Body of pancreas (tissue), 4 donors: ENCODE measurements at regions not wholly inside any gene's neighbourhood (a gene's known extent, or its start where the extent isn't known, plus 50 kb on each side); places are given as distances from the start of the nearest gene placed in this dataset.

Experiments
- ATAC-seq: fragments of 150-250 bp; one replicate; pipeline ENCODE4 v1.9.1; 2016
- DNase-seq, 4 donors: peaks; one replicate each; pipeline ENCODE4 v3.0.0-alpha.2; 2019
- H3K27ac ChIP-seq, 4 donors: fragments of 200-600 bp; sonication (generic); 1 replicate in 3 of 4; 2 replicates in 1 of 4; pipeline versions ENCODE4 v1.5.1 to v1.6.1; 2016 to 2019; ENCODE audit warnings: mild to moderate bottlenecking in 1 of 4, mixed read lengths in 1 of 4, moderate library complexity in 1 of 4
- H3K27me3 ChIP-seq, 2 donors: fragments of 200-600 bp; sonication (generic); one replicate each; pipeline ENCODE4 v1.6.0; 2016; ENCODE audit warnings: mild to moderate bottlenecking in 1 of 2
- H3K36me3 ChIP-seq, 2 donors: fragments of 200-600 bp; sonication (generic); replicated peaks in 1 of 2; 2 replicates each; pipeline ENCODE4 v1.5.1; 2016; ENCODE audit warnings: low read depth in 2 of 2; ENCODE audit not compliant: insufficient read depth in 1 of 2
- H3K4me1 ChIP-seq: fragments of 200-600 bp; sonication (generic); one replicate; pipeline ENCODE4 v1.6.0; 2016
- H3K4me3 ChIP-seq, 2 donors: fragments of 200-600 bp; sonication (generic); 1 replicate in 1 of 2; 2 replicates in 1 of 2; pipeline ENCODE4 v1.5.1; 2016 to 2019
- H3K9me3 ChIP-seq, 3 donors: fragments of 200-600 bp; sonication (generic); 1 replicate in 2 of 3; 2 replicates in 1 of 3; pipeline ENCODE4 v1.5.1; 2016
- POLR2A ChIP-seq, 3 donors: fragments of 450-650 bp; IDR thresholded peaks; one replicate each; pipeline ENCODE4 v1.6.1; 2016; ENCODE audit warnings: antibody characterized with exemption in 3 of 3, mild to moderate bottlenecking in 2 of 3
- WGBS, 2 donors: methylation state at CpG; one replicate each; pipeline ENCODE4 v1.1.5; 2017; 5-methylcytosine and 5-hydroxymethylcytosine counted together
- intact Hi-C: fragments of 100-400 bp; cut with DNase I; formaldehyde crosslinking; loops from one replicate; pipeline ENCODE4 v1.15.1; 2023
- TF ChIP-seq, protein P1 (sequence below), 7 experiments: fragments of 450-650 bp in 4 of 7; fragments of 200-600 bp in 3 of 7; sonication (generic) in 3 of 7; IDR thresholded peaks; one replicate each; pipeline ENCODE4 v1.5.1; 2016 to 2019; ENCODE audit warnings: antibody characterized with exemption in 7 of 7

DNA sequence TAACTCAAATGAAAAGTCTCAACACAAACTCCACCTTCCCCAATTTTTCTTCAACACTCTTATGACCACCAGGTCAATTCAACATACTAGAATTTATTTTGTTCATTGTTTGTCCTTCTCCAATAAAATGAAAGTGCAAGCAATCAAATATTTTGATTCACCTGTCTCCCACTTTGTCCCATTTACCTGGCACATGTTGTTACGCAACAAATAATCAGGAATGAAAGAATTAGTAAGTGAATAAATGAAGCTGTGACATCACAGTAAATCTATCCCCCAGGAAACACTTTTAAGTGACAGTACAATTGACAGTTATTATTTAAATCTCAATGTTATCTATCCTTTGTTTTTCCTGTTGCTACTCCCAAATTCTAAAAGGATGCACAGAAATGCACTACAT, 393.7 kb upstream of the OPRM1 start:
- intact Hi-C loops, result no loop called here
- TF ChIP-seq POLR2A (IDR thresholded peaks at IDR 0.05), result no peak
- TF ChIP-seq, protein P1, sequence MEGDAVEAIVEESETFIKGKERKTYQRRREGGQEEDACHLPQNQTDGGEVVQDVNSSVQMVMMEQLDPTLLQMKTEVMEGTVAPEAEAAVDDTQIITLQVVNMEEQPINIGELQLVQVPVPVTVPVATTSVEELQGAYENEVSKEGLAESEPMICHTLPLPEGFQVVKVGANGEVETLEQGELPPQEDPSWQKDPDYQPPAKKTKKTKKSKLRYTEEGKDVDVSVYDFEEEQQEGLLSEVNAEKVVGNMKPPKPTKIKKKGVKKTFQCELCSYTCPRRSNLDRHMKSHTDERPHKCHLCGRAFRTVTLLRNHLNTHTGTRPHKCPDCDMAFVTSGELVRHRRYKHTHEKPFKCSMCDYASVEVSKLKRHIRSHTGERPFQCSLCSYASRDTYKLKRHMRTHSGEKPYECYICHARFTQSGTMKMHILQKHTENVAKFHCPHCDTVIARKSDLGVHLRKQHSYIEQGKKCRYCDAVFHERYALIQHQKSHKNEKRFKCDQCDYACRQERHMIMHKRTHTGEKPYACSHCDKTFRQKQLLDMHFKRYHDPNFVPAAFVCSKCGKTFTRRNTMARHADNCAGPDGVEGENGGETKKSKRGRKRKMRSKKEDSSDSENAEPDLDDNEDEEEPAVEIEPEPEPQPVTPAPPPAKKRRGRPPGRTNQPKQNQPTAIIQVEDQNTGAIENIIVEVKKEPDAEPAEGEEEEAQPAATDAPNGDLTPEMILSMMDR (IDR thresholded peaks at IDR 0.05), result no peak
- Histone ChIP-seq H3K4me3 (no peak overlapping the region), H3K4me1 (no peaks in the 10 kb centered on the region), H3K27me3 (no peaks in the 10 kb centered on the region), H3K27ac (no peak overlapping the region), H3K9me3 (no peaks in the 10 kb centered on the region), H3K36me3 (no peaks in the 10 kb centered on the region)
- WGBS, 2 donors, result 91 to 100% methylated on average over 1 of the region's 1 CpG
- DNase-seq, result no peak
- ATAC-seq, result no peak

DNA sequence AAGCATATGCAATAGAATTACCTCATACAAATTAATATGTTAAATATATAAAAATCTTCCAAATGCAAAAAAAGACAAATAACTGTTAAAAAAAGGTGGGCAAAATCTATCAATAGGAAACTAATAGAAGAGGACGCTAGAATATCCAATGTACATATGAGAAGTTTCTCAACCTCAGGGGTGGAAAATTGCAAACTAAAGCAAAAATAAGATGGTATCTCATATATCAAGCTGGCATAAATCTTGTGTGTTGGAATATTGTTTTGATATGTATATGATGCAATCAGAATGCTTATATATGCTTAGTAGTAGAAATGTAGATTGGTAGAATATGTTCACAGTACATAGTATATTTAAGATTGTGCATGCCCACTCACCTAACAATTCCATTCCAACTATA, 395.0 kb upstream of the OPRM1 start:
- no peak for DNase-seq
- intact Hi-C loops, result no loop called here
- Histone ChIP-seq H3K27ac (no peak overlapping the region), H3K9me3 (no peaks in the 10 kb centered on the region), H3K4me1 (no peaks in the 10 kb centered on the region), H3K36me3 (no peaks in the 10 kb centered on the region), H3K27me3 (no peaks in the 10 kb centered on the region), H3K4me3 (no peak overlapping the region)
- TF ChIP-seq, protein P1 (IDR thresholded peaks at IDR 0.05), result no peak
- no peak for TF ChIP-seq POLR2A (IDR thresholded peaks at IDR 0.05)
- ATAC-seq, result no peak
- 86 to 89% methylated on average over 1 of the region's 1 CpG for WGBS, 2 donors

DNA sequence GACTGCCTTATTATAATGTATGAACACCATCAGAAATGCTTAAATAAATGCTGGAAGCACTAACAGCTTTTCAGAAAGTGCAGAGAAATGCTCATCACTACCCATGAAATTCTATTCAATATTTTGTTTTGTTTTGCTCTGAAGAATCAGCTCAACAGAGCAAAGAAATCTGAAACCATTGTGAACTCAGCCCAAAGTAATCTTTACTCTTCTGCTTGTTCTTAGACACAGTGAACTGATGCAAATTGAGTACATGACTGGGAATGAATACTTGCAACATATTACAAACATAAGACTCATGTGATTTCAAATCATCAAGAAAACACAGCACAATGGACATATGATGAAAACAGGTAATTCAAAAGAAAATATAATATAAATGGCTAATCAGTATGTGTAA, 404.6 kb upstream of the OPRM1 start:
- Histone ChIP-seq H3K4me3 (no peak overlapping the region), H3K4me1 (no peaks in the 10 kb centered on the region), H3K27me3 (no peaks in the 10 kb centered on the region), H3K36me3 (no peaks in the 10 kb centered on the region), H3K27ac (no peak overlapping the region), H3K9me3 (peaks cover 0 to 4% (median 0%) of the 10 kb centered on the region in 3 donors)
- TF ChIP-seq POLR2A (IDR thresholded peaks at IDR 0.05), result no peak
- TF ChIP-seq, protein P1 (IDR thresholded peaks at IDR 0.05), result no peak
- ATAC-seq (no peak), DNase-seq (no peak)
- intact Hi-C loops, result no loop called here

DNA sequence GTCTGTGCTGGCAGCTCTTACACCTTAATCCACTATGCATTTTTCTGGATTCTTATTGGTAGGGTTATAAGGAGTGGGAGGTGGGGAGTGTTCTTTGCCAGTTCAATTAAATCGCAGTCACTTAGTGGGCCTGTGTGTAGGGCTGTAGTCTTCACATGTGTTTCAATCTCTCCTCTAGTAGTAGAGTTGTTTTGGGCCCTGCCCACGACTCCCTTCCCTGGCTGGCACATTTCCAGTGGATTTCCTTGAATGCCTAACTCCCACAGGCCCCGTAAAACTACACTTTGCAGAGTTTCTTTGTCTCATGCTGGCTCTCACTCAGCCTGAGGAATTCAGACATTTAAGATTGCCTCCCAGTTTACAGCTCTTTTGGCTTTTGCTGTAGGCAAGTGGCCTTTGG, 414.0 kb upstream of the OPRM1 start:
- Histone ChIP-seq H3K4me1 (no peaks in the 10 kb centered on the region), H3K27me3 (no peaks in the 10 kb centered on the region), H3K36me3 (no peaks in the 10 kb centered on the region), H3K27ac (no peak overlapping the region), H3K4me3 (no peak overlapping the region), H3K9me3 (no peaks in the 10 kb centered on the region)
- no peak for TF ChIP-seq POLR2A (IDR thresholded peaks at IDR 0.05)
- TF ChIP-seq, protein P1 (IDR thresholded peaks at IDR 0.05), result no peak
- WGBS, 2 donors, result 42 to 47% methylated on average over 3 of the region's 3 CpGs
- ATAC-seq (no peak), DNase-seq (peak in 3 of 4 donors; percentile 8 to 20 (median 8))
- intact Hi-C loops, result no loop called here

DNA sequence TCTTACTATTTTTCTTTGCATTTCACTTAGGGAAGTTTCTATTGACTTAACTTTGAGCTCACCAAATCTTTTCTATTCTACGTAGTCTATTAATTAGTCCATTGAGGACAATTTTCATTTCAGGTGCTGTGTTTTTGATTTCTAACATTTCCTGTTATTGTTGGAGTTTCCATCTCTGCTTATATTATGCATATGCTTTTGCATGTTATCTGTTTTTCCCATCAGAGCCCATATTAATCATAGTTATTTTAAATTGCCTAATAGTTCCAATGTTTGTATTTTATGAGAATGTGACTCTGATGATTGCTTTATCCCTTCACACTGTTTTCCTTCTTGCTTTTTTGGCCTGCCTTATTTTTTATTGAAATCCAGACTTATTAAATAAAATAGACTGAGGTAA, 414.5 kb upstream of the OPRM1 start:
- no peaks in the 10 kb centered on the region for H3K9me3 ChIP-seq
- H3K27ac ChIP-seq, result no peak overlapping the region
- WGBS, 2 donors, result 83 to 85% methylated on average over 1 of the region's 1 CpG
- TF ChIP-seq, protein P1 (IDR thresholded peaks at IDR 0.05), result no peak
- no peak for TF ChIP-seq POLR2A (IDR thresholded peaks at IDR 0.05)
- no peaks in the 10 kb centered on the region for H3K27me3 ChIP-seq
- ATAC-seq, result no peak
- H3K4me3 ChIP-seq, result no peak overlapping the region
- H3K4me1 ChIP-seq, result no peaks in the 10 kb centered on the region
- H3K36me3 ChIP-seq, result no peaks in the 10 kb centered on the region
- no peak for DNase-seq
- intact Hi-C loops, result no loop called here
